Peyer's patch (tissue), 4 donors: ENCODE measurements at regions not wholly inside any gene's neighbourhood (a gene's known extent, or its start where the extent isn't known, plus 50 kb on each side); places are given as distances from the start of the nearest gene placed in this dataset.

Experiments used
- CTCF ChIP-seq, 6 experiments: fragments of 450-650 bp in 4 of 6; fragments of 200-600 bp in 2 of 6; sonication (generic) in 1 of 6; IDR thresholded peaks; one replicate each; pipeline ENCODE4 v1.5.1; 2017 to 2019; ENCODE audit warnings: antibody characterized with exemption in 6 of 6, mild to moderate bottlenecking in 3 of 6, moderate library complexity in 1 of 6
- POLR2A ChIP-seq, 2 donors: fragments of 450-650 bp; IDR thresholded peaks; one replicate each; pipeline ENCODE4 v1.5.1; 2017; ENCODE audit warnings: antibody characterized with exemption in 2 of 2, mild to moderate bottlenecking in 2 of 2, moderate library complexity in 2 of 2

- no peak for TF ChIP-seq CTCF (IDR thresholded peaks at IDR 0.05)
- TF ChIP-seq POLR2A (IDR thresholded peaks at IDR 0.05) = no peak
Observed at GRCh38 chr9:28853477-28853876, 1280.2 kb upstream of the C9orf72 start.
